ENCODE measurements at regions not wholly inside any gene's neighbourhood (a gene's known extent, or its start where the extent isn't known, plus 50 kb on each side); places are given as distances from the start of the nearest gene placed in this dataset.
"Not testable (repeated sequence)": the region's sequence is repeated elsewhere in the genome, so short reads cannot be mapped to it uniquely, and the experiment has no call there.

DNA sequence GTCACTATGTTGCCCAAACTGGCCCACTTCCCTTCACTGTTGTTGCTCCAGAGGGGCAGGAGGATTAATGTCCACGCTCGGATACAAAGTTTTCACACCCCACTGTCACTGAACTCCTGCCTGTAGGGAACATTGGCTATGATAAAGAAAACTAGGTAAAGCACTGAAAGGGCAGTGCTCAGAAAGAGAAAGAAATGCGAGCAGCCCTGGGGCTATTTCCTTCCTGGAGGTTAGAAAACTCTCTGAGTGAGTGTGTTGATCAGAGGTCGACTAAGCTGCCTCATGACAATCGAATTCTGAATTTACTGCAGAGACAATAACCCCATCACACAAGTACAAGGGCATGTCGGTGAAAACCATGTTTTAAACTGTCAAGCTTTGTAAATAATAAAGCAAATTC lies 227.2 kb upstream of the PITRM1 start:
- no peak for DNase-seq

DNA sequence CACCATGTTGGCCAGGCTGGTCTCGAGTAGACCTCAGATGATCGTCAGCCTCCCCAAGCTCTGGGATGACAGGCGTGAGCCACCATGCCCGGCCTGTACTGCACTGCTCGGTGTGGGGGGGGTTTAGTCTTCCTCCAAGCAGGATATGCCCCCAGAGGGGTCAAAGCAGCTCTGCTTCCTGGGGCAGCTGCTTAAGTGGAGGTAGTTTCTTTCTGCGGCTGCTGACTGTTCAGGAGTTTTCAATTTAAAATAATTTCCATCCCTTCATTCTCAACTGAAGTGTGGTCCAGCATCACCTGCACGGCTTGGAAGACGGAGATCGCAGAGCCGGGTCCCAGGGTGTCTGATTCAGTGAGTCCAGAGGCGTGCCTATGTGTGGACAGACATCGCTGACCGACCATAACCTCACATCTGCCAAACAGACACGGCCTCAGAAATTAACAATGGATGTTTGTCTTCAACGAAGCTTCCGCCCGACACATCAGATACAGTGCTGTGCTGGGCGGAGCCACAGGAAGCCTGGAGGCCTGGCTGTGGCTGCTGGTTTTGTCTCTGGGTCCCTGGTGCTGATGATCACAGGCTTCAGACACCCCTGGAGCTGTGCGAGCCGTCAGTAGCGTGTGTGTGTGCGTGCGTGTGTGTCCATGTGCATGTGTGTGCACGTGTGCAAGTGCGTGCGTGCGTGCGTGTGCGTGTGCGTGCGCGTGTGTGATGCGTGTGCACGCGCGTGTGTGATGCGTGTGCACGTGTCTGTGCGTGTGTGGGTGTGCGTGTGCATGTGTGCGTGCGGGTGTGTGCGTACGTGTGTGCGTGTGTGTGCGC lies 226.5 kb upstream of the PITRM1 start:
- no peak for DNase-seq

DNA sequence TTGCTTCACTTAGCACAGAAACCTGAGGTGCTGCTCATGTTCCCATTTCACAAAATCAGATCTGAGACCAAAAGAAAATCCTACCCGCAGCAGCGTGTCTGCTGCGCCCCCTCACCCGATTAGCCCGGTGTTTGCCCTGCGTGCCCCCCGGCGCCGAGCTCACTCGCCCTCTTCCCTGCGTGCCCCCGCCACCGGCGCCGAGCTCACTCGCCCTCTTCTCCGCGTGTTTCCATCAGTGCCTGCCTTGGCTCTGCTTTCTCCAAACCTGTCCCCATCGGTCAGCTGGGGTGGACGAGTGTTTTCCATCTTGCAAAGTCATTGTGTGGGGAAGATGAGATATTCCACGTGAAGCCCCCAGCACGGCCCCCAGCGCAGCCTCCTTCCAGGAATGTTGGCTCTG lies 225.3 kb upstream of the PITRM1 start:
- DNase-seq = no peak

- DNase-seq = no peak
Observed at GRCh38 chr10:3397231-3397630, 224.6 kb upstream of the PITRM1 start.

GRCh38 chr10:3396116-3396515 lies 223.5 kb upstream of the PITRM1 start:
- DNase-seq = no peak

DNA sequence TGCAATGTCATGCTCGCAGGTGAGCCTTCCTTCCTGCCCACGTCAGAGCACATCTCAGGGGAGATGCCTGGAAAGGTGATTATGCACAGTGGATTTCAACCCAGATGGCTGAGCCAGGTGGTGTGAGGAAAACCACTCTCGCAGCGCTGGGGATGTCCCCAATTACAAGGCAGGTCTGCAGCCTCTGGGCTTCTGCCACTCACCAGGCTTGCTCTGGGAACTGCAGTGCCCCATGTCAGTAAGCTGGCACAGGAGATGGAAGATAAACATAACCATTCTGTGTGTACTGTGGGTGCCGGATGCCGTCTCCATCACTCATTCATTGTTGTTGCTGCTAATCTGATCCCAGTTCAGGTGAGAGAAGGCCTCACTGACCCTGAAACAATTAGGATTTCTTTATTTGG lies 222.9 kb upstream of the PITRM1 start:
- DNase-seq = no peak

DNA sequence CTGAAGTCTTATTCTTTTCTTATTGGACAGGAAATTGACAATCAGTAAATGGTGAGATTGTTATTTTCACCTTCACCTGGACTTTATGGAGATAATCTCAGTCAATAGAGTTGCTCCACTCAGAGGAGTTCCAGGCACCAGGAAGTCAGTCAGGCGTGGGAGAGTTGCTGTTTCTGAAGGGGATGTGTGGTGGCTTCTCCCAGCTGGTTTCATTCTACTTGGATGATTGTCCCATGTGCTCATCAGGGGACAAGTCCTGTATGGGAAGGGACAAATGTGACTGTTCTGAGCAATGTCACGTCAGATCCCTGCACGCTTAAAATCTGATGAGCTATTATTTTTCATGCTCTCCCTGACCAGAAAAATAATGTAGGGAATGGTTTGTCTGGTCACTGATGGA lies 222.5 kb upstream of the PITRM1 start:
- DNase-seq = no peak

DNA sequence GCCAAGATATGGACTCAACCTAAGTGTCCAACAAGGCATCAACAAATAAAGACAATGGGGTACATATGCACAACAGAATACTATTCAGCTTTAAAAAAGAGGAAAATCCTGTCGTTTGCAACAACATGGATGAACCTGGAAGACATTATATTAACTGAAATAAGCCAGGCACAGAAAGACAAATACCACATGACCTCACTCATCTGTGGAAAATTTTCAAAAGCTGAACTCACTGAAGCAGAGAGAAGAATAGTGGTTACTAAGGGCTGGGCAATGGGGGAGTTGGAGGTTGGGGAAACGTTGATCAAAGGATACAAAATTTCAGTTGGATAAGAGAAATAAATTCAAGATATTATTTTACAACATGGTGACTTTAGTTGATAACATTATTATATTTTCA lies 221.4 kb upstream of the PITRM1 start:
- DNase-seq = no peak

- DNase-seq = no peak
Observed at GRCh38 chr10:3391657-3392056, 219.1 kb upstream of the PITRM1 start.

DNA sequence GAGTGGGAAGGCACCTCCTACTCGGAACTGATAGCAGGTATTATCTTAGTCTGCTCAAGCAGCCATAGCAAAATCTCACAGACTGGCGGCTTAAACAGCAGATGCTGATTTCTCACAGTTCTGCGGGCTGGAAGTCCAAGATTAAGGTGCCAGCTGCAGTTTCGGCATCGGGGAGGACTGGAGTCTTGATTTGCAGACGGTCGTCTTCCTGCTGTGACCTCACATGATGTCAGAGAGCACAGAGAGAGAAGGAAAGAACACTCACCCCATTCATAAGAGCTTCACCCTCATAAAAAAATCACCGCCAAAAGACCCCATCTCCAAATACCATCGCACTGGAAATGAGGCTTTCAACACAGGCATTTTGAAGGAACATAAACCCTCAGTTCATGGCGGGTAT lies 216.5 kb upstream of the PITRM1 start:
- no peak for DNase-seq

DNA sequence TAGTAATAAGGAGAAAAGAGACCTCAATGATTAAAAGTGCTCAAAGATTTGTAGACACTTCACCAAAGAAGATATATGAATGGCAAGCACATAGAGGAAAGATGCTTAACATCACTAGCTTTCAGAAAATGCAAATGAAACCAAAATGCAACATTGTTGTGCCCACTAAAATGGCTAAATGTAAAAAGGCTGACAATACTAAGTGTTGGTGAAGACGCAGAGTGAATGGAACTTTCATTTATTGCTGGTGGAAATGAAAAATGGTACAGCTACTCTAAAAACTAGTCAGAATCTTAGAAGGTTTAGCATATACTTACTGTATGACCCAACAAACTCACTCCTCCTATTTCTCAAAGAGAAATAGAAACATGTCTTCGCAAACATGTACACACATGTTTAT lies 212.9 kb upstream of the PITRM1 start:
- no peak for DNase-seq

GRCh38 chr10:3382092-3382491 lies 209.5 kb upstream of the PITRM1 start:
- no peak for DNase-seq

GRCh38 chr10:3380406-3381050 lies 207.9 kb upstream of the PITRM1 start:
- DNase-seq = no peak

DNA sequence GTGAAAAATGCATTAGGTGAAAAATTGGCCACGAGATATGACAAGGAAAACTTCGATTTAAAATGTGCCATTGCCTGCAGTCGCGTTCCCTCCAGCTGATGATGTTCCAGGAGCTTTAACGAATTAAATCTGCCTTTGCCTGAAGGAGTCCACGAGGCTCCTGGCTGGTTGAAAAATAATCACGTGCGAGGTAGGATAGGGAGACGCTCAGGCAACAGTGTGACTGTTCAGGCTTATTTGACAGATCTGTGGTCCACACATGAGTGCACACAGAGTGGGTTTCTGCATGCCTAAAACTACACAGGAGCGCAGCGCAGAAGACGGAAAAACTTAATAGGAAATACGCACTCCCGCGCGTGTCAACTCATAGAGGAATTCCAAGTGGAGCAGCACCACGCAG lies 204.0 kb upstream of the PITRM1 start:
- DNase-seq = no peak

DNA sequence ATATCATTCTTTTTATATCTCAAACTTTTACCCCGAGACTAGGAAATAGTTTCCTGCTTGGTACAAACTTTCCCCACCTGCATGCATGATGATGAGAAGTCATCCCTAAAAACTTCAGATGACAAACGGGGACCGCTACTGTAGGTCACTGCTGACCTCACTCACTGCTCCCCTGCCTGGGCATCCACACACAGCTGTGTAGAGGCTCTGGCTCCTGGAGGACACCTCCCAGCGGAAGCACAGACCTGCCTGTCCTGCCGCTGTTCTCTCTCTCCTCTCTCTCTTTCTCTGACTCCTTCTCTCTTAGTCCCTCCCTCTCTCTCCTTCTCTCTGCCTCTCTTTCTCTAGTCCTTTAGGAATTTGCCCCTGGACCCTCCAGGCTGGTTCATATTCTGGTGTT lies 202.9 kb upstream of the PITRM1 start:
- DNase-seq = no peak

DNA sequence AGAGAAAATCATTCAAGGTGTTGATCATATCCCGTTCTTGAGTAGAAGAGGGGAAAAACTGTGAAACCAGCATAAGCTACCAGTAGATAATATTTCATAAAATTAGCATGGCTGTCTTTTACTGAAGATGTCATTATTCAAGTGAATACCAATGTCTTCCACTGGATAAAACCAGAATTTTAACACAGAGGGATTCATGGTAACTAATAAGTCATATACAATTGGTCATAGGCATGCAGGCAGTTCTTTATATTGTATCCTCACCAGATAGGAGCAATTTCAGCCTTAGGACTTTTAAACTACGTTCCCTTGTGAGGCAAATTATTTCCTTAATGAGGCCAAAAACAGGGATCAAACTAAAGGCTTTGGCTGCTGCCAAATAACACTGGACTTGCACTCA lies 202.3 kb upstream of the PITRM1 start:
- no peak for DNase-seq

DNA sequence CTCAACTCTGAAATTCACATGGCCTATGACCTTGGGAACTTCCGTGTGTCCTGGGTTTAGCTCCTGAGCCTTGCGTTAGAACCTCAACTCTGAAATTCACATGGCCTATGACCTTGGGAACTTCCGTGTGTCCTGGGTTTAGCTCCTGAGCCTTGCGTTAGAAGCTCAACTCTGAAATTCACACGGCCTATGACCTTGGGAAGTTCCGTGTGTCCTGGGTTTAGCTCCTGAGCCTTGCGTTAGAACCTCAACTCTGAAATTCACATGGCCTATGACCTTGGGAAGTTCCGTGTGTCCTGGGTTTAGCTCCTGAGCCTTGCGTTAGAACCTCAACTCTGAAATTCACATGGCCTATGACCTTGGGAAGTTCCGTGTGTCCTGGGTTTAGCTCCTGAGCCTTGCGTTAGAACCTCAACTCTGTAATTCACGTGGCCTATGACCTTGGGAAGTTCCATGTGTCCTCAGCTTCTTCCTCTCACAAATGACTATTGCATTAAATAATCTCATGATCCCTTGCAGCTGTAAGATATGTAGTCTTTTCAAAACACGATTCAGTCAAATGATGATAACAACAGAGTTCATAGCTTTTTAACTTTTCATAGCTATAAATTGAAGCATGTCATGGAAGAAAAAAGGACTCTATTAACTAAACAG lies 200.9 kb upstream of the PITRM1 start:
- not testable (repeated sequence) for DNase-seq

DNA sequence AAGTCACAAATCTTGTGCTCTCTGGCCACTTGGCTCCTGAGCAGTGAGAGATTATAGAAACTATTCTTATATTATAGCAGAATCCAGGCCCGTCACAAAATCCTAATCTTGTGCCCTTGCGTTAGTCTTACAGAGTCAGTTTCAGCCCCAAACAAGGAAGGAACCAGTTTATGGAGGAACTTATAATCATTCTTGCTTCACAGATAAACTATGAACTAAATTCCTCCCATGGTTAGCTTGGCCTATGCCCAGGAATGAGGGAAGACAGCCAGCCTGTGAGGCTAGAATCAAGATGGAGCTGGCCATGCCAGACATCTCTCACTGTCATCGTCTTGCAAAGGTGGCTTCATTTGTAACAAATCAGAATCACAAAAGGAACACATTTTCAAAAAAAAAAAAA lies 199.7 kb upstream of the PITRM1 start:
- no peak for DNase-seq

GRCh38 chr10:3371624-3372023 lies 199.0 kb upstream of the PITRM1 start:
- not testable (repeated sequence) for DNase-seq

GRCh38 chr10:3366735-3367405 lies 194.3 kb upstream of the PITRM1 start:
- no peak for DNase-seq

DNA sequence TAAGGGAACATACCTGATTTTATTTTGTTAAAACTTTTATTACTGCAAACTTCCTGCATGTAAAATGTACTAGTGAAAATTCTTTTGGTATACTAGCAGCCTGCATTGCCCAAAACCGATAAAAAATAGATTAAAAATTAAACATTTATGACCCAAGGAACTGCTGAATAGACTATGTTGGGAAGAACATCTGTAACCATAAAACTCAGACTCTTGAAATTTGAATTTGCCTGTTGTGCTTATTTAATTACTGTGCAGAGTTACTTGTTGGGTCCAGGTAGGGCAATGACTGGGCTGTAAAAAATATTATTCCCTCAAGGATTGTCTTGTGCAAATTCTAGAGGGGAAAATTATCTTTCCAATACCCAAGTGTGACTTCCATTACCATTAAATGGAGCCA lies 193.5 kb upstream of the PITRM1 start:
- no peak for DNase-seq

GRCh38 chr10:3365630-3366029 lies 193.0 kb upstream of the PITRM1 start:
- no peak for DNase-seq

DNA sequence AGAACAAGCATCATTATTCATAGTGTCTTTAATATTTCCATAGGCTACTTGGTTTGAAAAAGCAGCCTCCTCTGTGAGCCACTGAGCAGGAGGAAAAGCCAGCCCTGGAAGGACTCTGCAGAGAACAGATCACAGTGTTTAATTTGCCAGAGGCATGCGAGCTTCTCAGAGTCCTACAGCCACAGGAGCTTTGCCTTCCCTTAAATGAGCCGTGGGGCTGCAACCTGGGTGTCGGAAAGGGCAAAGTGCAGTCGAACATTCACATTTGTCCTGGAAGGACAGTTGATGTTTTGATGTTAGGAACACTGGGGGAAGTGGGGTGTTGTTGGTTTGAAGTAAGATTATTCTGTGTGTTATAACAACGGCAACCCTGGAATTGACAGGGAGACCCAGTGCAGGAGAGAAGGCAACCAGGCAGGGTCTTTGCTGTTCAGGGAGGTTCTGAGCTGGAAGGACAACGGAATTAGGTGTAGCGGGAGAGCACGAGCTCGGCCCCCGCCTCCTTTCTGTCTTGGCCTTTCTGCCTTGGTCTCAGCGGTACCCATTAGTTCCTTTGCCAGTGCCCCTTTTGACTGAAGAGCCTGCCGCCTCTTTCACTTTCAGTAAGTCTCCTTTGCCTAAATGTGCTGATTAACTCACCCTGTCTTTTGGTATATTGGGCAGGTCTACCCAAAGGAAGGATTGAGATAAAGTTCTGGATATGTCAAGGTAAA lies 192.3 kb upstream of the PITRM1 start:
- no peak for DNase-seq

Data from CD4-positive, alpha-beta T cell treated with Interleukin-10 for 1 hour (primary cell).